ENCODE measurements at regions not wholly inside any gene's neighbourhood (a gene's known extent, or its start where the extent isn't known, plus 50 kb on each side); places are given as distances from the start of the nearest gene placed in this dataset.

DNA sequence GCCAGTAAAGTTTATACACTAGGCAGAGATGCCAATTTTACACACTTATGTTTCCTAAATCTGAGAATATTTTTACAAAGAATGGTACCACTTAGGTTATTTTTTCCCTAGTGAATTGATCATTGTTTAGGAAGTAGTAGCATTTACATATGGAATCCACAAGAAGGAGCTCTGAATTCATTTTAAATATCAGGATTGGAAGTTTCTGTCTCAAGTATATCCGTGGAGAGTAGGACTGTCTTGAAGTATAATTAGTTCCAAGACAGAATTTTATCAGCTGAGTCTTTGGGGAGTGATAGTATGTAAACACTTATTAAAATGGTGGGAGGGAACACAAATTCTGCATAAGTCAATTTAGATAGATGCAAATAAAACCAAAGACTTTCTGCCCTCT lies 82.3 kb upstream of the FAM98A start:
- H3F3A ChIP-seq (replicated peaks; ENCODE audit: insufficient read depth): no peaks in the 10 kb centered on the region
- H3K4me1 ChIP-seq (ENCODE audit: control insufficient read depth in 1 of 2, insufficient read depth in 2 of 2, low read depth in 1 of 2, low read length in 1 of 2): no peaks in the 10 kb centered on the region
- no peak for DNase-seq
- H3K9ac ChIP-seq: no peak overlapping the region
- H3K9me3 ChIP-seq: no peaks in the 10 kb centered on the region
- no peak overlapping the region for H3K27ac ChIP-seq (ENCODE audit: low read depth in 2 of 2, low read length in 1 of 2)
- ChIA-PET POLR2A (no interaction called here), CTCF (no interaction called here)
- H4K20me1 ChIP-seq (ENCODE audit: insufficient read depth): no peaks in the 10 kb centered on the region
- H2AFZ ChIP-seq (ENCODE audit: low read depth): no peak overlapping the region
- TF ChIP-seq, protein P1, sequence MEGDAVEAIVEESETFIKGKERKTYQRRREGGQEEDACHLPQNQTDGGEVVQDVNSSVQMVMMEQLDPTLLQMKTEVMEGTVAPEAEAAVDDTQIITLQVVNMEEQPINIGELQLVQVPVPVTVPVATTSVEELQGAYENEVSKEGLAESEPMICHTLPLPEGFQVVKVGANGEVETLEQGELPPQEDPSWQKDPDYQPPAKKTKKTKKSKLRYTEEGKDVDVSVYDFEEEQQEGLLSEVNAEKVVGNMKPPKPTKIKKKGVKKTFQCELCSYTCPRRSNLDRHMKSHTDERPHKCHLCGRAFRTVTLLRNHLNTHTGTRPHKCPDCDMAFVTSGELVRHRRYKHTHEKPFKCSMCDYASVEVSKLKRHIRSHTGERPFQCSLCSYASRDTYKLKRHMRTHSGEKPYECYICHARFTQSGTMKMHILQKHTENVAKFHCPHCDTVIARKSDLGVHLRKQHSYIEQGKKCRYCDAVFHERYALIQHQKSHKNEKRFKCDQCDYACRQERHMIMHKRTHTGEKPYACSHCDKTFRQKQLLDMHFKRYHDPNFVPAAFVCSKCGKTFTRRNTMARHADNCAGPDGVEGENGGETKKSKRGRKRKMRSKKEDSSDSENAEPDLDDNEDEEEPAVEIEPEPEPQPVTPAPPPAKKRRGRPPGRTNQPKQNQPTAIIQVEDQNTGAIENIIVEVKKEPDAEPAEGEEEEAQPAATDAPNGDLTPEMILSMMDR (IDR thresholded peaks at IDR 0.05): peak; percentile 44
- TF ChIP-seq, protein P2, sequence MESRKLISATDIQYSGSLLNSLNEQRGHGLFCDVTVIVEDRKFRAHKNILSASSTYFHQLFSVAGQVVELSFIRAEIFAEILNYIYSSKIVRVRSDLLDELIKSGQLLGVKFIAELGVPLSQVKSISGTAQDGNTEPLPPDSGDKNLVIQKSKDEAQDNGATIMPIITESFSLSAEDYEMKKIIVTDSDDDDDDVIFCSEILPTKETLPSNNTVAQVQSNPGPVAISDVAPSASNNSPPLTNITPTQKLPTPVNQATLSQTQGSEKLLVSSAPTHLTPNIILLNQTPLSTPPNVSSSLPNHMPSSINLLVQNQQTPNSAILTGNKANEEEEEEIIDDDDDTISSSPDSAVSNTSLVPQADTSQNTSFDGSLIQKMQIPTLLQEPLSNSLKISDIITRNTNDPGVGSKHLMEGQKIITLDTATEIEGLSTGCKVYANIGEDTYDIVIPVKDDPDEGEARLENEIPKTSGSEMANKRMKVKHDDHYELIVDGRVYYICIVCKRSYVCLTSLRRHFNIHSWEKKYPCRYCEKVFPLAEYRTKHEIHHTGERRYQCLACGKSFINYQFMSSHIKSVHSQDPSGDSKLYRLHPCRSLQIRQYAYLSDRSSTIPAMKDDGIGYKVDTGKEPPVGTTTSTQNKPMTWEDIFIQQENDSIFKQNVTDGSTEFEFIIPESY (IDR thresholded peaks at IDR 0.05; ENCODE audit: borderline replicate concordance, low read depth): no peak
- WGBS (ENCODE audit: low lambda C conversion rate): 5% methylated on average over 1 of the region's 1 CpG
- no peak overlapping the region for H3K4me3 ChIP-seq (ENCODE audit: low read depth in 2 of 2, low read length in 1 of 2)
- H3K27me3 ChIP-seq (ENCODE audit: insufficient read depth): no peaks in the 10 kb centered on the region
- no peak overlapping the region for H3K4me2 ChIP-seq
- H3K9me2 ChIP-seq: no peaks in the 10 kb centered on the region
- H3K79me2 ChIP-seq (ENCODE audit: insufficient read depth): no peaks in the 10 kb centered on the region
- no peaks in the 10 kb centered on the region for H3K36me3 ChIP-seq (replicated peaks in 1 of 2; ENCODE audit: control insufficient read depth in 1 of 2, insufficient read depth in 2 of 2, low read length in 1 of 2)

DNA sequence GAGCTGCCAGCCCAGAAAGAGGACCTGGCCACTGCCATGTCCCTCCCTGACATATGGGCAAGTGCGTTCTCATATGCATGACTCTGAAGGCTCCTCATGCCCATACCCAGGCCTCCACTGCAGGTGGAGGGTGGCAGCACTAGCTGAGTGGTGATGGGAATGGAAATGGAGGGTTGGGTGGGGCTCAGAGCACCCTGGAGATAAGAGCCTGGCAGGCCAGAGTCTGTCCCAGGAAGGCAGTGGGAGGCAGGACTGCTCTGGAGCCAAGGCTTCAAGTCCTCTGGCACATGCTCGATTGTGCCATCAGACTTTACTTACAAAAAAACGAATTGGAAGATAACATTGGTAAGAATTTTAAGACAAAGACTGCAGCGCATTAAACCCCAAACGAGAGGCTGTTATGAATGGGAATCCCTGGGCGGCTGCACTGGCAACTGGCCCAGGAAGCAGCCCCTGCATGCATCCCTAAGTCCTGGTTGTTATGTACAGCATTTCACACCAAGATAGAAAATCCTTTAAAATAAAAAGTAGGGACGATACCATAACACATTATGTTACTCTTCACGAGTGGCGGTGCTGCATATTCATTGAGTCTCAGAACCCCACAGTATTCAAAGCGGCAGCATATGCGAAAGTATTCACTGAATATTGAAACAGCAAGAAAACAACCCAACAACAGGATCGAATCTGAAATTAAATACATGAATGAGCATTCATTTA lies 81.7 kb upstream of the FAM98A start:
- no peaks in the 10 kb centered on the region for H3K9me3 ChIP-seq
- CTCF ChIA-PET: no interaction called here
- TF ChIP-seq, protein P1 (IDR thresholded peaks at IDR 0.05): no peak
- TF ChIP-seq FOSL2 (IDR thresholded peaks at IDR 0.05; ENCODE audit: borderline replicate concordance, low read depth) (no peak), GATA2 (CRISPR knock-in tag; IDR thresholded peaks at IDR 0.05) (no peak), JUND (IDR thresholded peaks at IDR 0.05) (no peak), RFX5 (IDR thresholded peaks at IDR 0.05; ENCODE audit: low read length) (no peak), EZH2phosphoT487 (IDR thresholded peaks at IDR 0.05; ENCODE audit: borderline replicate concordance, low read depth) (no peak), FOXM1 (IDR thresholded peaks at IDR 0.05; ENCODE audit: low read depth) (no peak)
- TF ChIP-seq, protein P3, sequence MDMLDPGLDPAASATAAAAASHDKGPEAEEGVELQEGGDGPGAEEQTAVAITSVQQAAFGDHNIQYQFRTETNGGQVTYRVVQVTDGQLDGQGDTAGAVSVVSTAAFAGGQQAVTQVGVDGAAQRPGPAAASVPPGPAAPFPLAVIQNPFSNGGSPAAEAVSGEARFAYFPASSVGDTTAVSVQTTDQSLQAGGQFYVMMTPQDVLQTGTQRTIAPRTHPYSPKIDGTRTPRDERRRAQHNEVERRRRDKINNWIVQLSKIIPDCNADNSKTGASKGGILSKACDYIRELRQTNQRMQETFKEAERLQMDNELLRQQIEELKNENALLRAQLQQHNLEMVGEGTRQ (IDR thresholded peaks at IDR 0.05; ENCODE audit: borderline replicate concordance, low read depth, low read length): no peak
- TF ChIP-seq, protein P4, sequence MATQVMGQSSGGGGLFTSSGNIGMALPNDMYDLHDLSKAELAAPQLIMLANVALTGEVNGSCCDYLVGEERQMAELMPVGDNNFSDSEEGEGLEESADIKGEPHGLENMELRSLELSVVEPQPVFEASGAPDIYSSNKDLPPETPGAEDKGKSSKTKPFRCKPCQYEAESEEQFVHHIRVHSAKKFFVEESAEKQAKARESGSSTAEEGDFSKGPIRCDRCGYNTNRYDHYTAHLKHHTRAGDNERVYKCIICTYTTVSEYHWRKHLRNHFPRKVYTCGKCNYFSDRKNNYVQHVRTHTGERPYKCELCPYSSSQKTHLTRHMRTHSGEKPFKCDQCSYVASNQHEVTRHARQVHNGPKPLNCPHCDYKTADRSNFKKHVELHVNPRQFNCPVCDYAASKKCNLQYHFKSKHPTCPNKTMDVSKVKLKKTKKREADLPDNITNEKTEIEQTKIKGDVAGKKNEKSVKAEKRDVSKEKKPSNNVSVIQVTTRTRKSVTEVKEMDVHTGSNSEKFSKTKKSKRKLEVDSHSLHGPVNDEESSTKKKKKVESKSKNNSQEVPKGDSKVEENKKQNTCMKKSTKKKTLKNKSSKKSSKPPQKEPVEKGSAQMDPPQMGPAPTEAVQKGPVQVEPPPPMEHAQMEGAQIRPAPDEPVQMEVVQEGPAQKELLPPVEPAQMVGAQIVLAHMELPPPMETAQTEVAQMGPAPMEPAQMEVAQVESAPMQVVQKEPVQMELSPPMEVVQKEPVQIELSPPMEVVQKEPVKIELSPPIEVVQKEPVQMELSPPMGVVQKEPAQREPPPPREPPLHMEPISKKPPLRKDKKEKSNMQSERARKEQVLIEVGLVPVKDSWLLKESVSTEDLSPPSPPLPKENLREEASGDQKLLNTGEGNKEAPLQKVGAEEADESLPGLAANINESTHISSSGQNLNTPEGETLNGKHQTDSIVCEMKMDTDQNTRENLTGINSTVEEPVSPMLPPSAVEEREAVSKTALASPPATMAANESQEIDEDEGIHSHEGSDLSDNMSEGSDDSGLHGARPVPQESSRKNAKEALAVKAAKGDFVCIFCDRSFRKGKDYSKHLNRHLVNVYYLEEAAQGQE (IDR thresholded peaks at IDR 0.05; ENCODE audit: low read depth, low read length): no peak
- TF ChIP-seq, protein P5, sequence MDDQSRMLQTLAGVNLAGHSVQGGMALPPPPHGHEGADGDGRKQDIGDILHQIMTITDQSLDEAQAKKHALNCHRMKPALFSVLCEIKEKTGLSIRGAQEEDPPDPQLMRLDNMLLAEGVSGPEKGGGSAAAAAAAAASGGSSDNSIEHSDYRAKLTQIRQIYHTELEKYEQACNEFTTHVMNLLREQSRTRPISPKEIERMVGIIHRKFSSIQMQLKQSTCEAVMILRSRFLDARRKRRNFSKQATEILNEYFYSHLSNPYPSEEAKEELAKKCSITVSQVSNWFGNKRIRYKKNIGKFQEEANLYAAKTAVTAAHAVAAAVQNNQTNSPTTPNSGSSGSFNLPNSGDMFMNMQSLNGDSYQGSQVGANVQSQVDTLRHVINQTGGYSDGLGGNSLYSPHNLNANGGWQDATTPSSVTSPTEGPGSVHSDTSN (IDR thresholded peaks at IDR 0.05): no peak
- TF ChIP-seq, protein P6, sequence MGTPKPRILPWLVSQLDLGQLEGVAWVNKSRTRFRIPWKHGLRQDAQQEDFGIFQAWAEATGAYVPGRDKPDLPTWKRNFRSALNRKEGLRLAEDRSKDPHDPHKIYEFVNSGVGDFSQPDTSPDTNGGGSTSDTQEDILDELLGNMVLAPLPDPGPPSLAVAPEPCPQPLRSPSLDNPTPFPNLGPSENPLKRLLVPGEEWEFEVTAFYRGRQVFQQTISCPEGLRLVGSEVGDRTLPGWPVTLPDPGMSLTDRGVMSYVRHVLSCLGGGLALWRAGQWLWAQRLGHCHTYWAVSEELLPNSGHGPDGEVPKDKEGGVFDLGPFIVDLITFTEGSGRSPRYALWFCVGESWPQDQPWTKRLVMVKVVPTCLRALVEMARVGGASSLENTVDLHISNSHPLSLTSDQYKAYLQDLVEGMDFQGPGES (IDR thresholded peaks at IDR 0.05; ENCODE audit: low read depth, low read length): no peak

More for the DNA sequence above, 81.7 kb upstream of the FAM98A start:
- Histone ChIP-seq H3K27me3 (ENCODE audit: insufficient read depth) (no peaks in the 10 kb centered on the region), H2AFZ (ENCODE audit: low read depth) (no peak overlapping the region), H3K4me2 (no peak overlapping the region), H3K9ac (no peak overlapping the region), H3K4me1 (ENCODE audit: control insufficient read depth in 1 of 2, insufficient read depth in 2 of 2, low read depth in 1 of 2, low read length in 1 of 2) (no peaks in the 10 kb centered on the region), H3K27ac (ENCODE audit: low read depth in 2 of 2, low read length in 1 of 2) (no peak overlapping the region), H3K4me3 (ENCODE audit: low read depth in 2 of 2, low read length in 1 of 2) (no peak overlapping the region), H3K36me3 (replicated peaks in 1 of 2; ENCODE audit: control insufficient read depth in 1 of 2, insufficient read depth in 2 of 2, low read length in 1 of 2) (no peaks in the 10 kb centered on the region), H3K79me2 (ENCODE audit: insufficient read depth) (no peaks in the 10 kb centered on the region), H3K9me2 (no peaks in the 10 kb centered on the region), H3F3A (replicated peaks; ENCODE audit: insufficient read depth) (no peaks in the 10 kb centered on the region), H4K20me1 (ENCODE audit: insufficient read depth) (no peaks in the 10 kb centered on the region)
- DNase-seq: no peak
- POLR2A ChIA-PET: no interaction called here
- 34% methylated on average over 12 of the region's 12 CpGs for WGBS (ENCODE audit: low lambda C conversion rate)

Measured in SK-N-SH (cell line).